Vagina (tissue), 2 donors: ENCODE measurements at regions not wholly inside any gene's neighbourhood (a gene's known extent, or its start where the extent isn't known, plus 50 kb on each side); places are given as distances from the start of the nearest gene placed in this dataset.
A peak's percentile ranks its signal among the peaks of the same experiment; 100 is the strongest.

Experiments
- DNase-seq, 2 donors: peaks; one replicate each; pipeline ENCODE4 v3.0.0-alpha.2; 2017; ENCODE audit errors: extremely low spot score in 2 of 2
- H3K27ac ChIP-seq: fragments of 200-600 bp; sonication (generic); one replicate; pipeline ENCODE4 v1.5.1; 2019
- H3K27me3 ChIP-seq: fragments of 200-600 bp; sonication (generic); one replicate; pipeline ENCODE4 v1.5.1; 2019
- H3K36me3 ChIP-seq, 2 donors: fragments of 200-600 bp; sonication (generic); one replicate each; pipeline ENCODE4 v1.5.1; 2017 to 2019
- H3K4me1 ChIP-seq: fragments of 200-600 bp; sonication (generic); one replicate; pipeline ENCODE4 v1.5.1; 2019
- H3K4me3 ChIP-seq, 2 donors: fragments of 200-600 bp; sonication (generic); 1 replicate in 1 of 2; 2 replicates in 1 of 2; pipeline ENCODE4 v1.5.1; 2016 to 2019
- H3K9me3 ChIP-seq: fragments of 200-600 bp; sonication (generic); one replicate; pipeline ENCODE4 v1.5.1; 2019
- CTCF ChIP-seq, 3 experiments: fragments of 450-650 bp in 2 of 3; fragments of 200-600 bp in 1 of 3; sonication (generic) in 1 of 3; IDR thresholded peaks; one replicate each; pipeline ENCODE4 v1.5.1; 2017 to 2019; ENCODE audit warnings: antibody characterized with exemption in 3 of 3, mild to moderate bottlenecking in 2 of 3, moderate library complexity in 2 of 3
- POLR2A ChIP-seq, 2 donors: fragments of 450-650 bp; IDR thresholded peaks; one replicate each; pipeline ENCODE4 v1.6.1; 2017; ENCODE audit warnings: antibody characterized with exemption in 2 of 2, mild to moderate bottlenecking in 2 of 2, moderate library complexity in 2 of 2
- POLR2AphosphoS5 ChIP-seq, 2 donors: sonication (generic); formaldehyde crosslinking; IDR thresholded peaks; one replicate each; pipeline ENCODE4 v1.9.0; 2017; ENCODE audit warnings: antibody characterized with exemption in 2 of 2, mild to moderate bottlenecking in 2 of 2, low read depth in 1 of 2; ENCODE audit not compliant: insufficient read depth in 1 of 2
- intact Hi-C: fragments of 100-400 bp; cut with DNase I; formaldehyde crosslinking; loops from one replicate; pipeline ENCODE4 v1.15.1; 2023

- intact Hi-C loops = no loop called here
- H3K9me3 ChIP-seq = no peaks in the 10 kb centered on the region
- TF ChIP-seq CTCF (IDR thresholded peaks at IDR 0.05) (no peak), POLR2A (IDR thresholded peaks at IDR 0.05) (no peak), POLR2AphosphoS5 (IDR thresholded peaks at IDR 0.05; ENCODE audit: insufficient read depth in 1 of 2, low read depth in 1 of 2) (no peak)
- no peak for DNase-seq
- H3K4me3 ChIP-seq = no peak overlapping the region
- no peaks in the 10 kb centered on the region for H3K36me3 ChIP-seq
- H3K27me3 ChIP-seq = no peaks in the 10 kb centered on the region
- H3K27ac ChIP-seq = peak overlapping the region; percentile 67
- H3K4me1 ChIP-seq = no peaks in the 10 kb centered on the region
Observed at GRCh38 chr18:43931439-43931838, 654.1 kb upstream of the SYT4 start.

- H3K9me3 ChIP-seq = no peaks in the 10 kb centered on the region
Observed at GRCh38 chr18:43932140-43932539, 654.9 kb upstream of the SYT4 start.

GRCh38 chr18:43933177-43933576 is 655.9 kb upstream of the SYT4 start:
- peak overlapping the region; percentile 67 for H3K27ac ChIP-seq
- no peaks in the 10 kb centered on the region for H3K4me1 ChIP-seq
- peak overlapping the region in 1 of 2 donors; percentile 11 for H3K4me3 ChIP-seq

More at GRCh38 chr18:43932140-43932539, 654.9 kb upstream of the SYT4 start:
- TF ChIP-seq POLR2A (IDR thresholded peaks at IDR 0.05) = no peak
- no peak for TF ChIP-seq POLR2AphosphoS5 (IDR thresholded peaks at IDR 0.05; ENCODE audit: insufficient read depth in 1 of 2, low read depth in 1 of 2)
- TF ChIP-seq CTCF (IDR thresholded peaks at IDR 0.05) = no peak
- no peak for DNase-seq
- intact Hi-C loops = no loop called here
- Histone ChIP-seq H3K27ac (peak overlapping the region; percentile 67), H3K4me3 (peak overlapping the region in 1 of 2 donors; percentile 11), H3K4me1 (no peaks in the 10 kb centered on the region), H3K27me3 (no peaks in the 10 kb centered on the region), H3K36me3 (no peaks in the 10 kb centered on the region)

GRCh38 chr18:43934322-43934721 is 657.0 kb upstream of the SYT4 start:
- Histone ChIP-seq H3K27ac (peak overlapping the region; percentile 38), H3K4me1 (no peaks in the 10 kb centered on the region), H3K27me3 (no peaks in the 10 kb centered on the region), H3K9me3 (no peaks in the 10 kb centered on the region), H3K36me3 (no peaks in the 10 kb centered on the region), H3K4me3 (no peak overlapping the region)
- intact Hi-C loops = no loop called here
- no peak for DNase-seq
- TF ChIP-seq POLR2A (IDR thresholded peaks at IDR 0.05) (no peak), POLR2AphosphoS5 (IDR thresholded peaks at IDR 0.05; ENCODE audit: insufficient read depth in 1 of 2, low read depth in 1 of 2) (no peak), CTCF (IDR thresholded peaks at IDR 0.05) (no peak)

More at GRCh38 chr18:43933177-43933576, 655.9 kb upstream of the SYT4 start:
- H3K36me3 ChIP-seq = no peaks in the 10 kb centered on the region
- TF ChIP-seq POLR2A (IDR thresholded peaks at IDR 0.05) (no peak), POLR2AphosphoS5 (IDR thresholded peaks at IDR 0.05; ENCODE audit: insufficient read depth in 1 of 2, low read depth in 1 of 2) (no peak), CTCF (IDR thresholded peaks at IDR 0.05) (no peak)
- H3K9me3 ChIP-seq = no peaks in the 10 kb centered on the region
- no peaks in the 10 kb centered on the region for H3K27me3 ChIP-seq
- intact Hi-C loops = no loop called here
- no peak for DNase-seq

GRCh38 chr18:43934781-43935471 is 657.6 kb upstream of the SYT4 start:
- Histone ChIP-seq H3K4me1 (no peaks in the 10 kb centered on the region), H3K27me3 (no peaks in the 10 kb centered on the region), H3K36me3 (no peaks in the 10 kb centered on the region), H3K9me3 (no peaks in the 10 kb centered on the region), H3K27ac (peak overlapping the region; percentile 38), H3K4me3 (no peak overlapping the region)
- no peak for DNase-seq
- TF ChIP-seq POLR2A (IDR thresholded peaks at IDR 0.05) (no peak), POLR2AphosphoS5 (IDR thresholded peaks at IDR 0.05; ENCODE audit: insufficient read depth in 1 of 2, low read depth in 1 of 2) (peak in 1 of 2 donors; percentile 58), CTCF (IDR thresholded peaks at IDR 0.05) (no peak)
- intact Hi-C loops = no loop called here
